ENCODE measurements at regions not wholly inside any gene's neighbourhood (a gene's known extent, or its start where the extent isn't known, plus 50 kb on each side); places are given as distances from the start of the nearest gene placed in this dataset.

DNA sequence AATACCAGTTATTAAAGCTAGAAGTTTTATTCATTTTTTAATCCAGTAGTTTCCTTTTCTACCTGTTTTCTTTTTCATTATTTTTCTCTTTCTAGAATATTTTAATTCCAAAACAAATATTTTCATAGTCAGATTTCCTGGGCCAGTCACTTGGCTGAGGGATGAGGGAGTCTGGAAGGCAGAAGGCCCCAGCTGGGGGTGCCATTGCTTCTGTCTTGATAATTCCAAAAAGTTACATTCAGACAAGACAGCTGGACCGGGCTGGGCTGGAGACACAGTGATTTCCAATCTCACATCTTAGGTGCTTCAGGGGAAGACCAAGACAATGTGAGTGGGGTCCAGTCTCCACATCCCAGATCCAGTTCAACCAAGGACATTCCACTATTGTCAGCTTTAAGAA is 263.5 kb downstream of the TMA16 start:
- no peak for DNase-seq (ENCODE audit: low read depth in 2 of 2, low spot score in 1 of 2)

DNA sequence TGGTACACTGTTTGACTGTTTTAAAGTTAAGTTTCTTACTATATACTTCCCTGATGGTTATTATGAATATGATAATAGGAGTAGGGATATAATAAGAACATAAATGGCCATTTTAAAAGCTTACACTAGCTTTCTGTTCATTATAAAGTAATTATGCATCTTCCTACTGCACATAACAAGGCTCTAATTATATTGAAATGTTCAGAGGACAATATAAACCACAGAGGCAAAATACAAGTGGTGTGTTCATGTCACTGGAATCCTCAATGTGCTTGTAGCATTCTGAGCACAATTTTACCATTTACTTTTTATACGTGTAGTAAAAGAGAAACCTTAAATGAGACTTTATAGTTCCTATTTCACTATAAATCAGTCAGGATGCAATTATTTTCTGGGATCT is 268.3 kb downstream of the TMA16 start:
- no peak for DNase-seq (ENCODE audit: low read depth in 2 of 2, low spot score in 1 of 2)

DNA sequence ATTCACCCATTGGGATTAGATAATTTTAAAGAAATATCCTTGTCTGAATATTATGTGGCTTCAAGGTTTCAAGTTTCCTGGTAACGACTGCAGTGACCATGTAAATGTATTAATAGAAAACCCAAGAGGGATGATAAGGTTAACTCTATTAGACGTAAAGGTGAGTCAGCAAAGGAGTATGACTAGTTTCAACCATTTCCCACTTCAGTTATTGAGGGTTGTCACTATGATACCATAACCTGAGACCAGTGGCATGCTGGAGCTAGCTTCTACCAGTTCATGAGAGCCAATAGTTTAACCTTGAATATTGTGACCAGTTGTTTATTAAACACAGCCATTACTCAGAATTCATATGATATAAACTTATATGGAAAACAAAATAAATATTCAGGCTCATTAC is 270.1 kb downstream of the TMA16 start:
- no peak for DNase-seq (ENCODE audit: low read depth in 2 of 2, low spot score in 1 of 2)

DNA sequence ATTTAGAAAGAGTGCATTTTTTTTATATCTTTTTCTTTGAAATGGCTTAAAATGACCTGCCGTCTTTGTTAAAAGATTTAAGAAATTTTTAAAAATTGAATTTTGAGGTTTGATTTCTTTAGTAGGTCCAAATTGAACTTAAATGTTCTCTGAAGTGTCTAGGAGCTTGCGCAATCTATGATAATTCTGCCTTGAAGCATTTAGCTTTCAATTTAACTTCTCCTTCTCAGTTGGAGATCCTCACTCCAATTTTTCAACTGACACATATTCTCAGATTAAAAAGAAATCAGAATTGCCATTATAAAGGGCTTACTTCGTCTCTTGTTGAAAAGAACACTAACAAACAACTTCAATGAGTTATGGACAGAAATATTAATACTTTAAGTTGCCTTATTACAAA is 273.5 kb downstream of the TMA16 start:
- no peak for DNase-seq (ENCODE audit: low read depth in 2 of 2, low spot score in 1 of 2)

DNA sequence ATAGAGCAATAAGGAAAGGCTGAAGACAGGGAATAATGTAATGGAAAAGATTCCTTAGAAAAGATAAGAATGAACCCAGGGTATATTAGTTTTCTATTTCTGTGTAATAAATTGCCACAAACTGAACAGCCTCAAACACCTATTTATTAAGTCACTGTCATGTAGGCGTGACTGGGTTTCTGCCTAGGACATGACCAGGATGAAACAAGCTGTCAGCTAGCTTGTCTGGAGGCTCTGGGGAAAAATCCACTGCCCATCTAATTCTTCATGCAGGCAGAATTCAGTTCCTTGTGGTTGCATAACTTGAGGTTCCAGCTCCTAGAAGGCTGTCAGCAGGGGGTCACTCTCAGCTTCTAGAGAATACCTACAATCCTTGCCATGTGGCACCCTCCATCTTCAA is 277.7 kb downstream of the TMA16 start:
- no peak for DNase-seq (ENCODE audit: low read depth in 2 of 2, low spot score in 1 of 2)

DNA sequence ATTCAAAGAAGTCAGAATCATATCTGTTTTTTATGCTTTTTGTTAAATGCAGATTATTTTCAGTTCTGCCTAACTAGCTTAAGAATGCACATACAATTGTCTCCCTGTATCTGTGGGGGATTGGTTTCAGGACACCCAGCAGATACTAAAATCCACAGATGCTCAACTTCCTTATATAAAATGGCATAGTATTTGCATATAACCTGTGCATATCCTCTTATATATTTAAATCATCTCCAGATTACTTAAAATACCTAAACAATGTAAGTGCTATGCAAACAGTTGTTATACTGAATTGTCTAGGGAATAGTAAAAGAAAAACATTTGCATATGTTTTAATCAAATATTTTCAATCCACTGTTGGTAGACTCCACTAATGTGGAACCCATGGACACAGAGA is 279.4 kb downstream of the TMA16 start:
- no peak for DNase-seq (ENCODE audit: low read depth in 2 of 2, low spot score in 1 of 2)

DNA sequence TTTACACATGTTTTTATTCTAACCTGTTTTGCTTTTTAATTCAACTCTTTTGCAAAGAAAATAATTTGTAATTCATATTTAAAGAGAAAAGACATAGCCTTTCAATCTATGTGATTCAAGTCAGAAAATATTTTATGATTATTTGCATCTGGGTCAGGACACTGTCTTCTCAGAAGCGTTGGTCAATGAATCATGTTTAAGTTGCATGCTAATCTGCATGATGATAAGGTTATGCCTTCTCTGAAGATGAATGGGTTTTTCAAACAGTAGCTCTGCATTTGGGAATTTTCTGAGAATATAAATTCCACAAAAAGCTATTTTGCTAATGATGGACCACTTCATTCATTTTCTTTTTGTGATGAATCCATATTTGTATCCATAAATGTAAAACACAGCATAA is 282.5 kb downstream of the TMA16 start:
- no peak for DNase-seq (ENCODE audit: low read depth in 2 of 2, low spot score in 1 of 2)

DNA sequence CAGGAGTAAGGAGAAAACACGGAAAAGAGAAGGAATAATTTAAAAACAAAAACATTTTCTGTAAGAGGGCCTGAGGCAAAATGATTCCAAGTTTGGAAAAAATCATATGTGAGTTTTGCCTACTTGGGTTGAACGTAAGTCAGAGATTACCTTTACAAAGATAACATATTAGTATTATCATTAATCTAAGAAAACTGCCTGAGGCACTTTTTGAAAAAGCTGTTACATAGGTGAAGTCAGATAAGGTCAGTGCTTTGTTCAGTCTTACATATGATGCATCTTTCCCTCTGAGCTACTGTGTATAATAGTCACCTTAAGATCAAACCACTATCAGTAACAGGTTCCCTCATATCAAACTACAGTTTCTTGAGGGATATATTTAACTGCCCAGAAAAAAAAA is 287.2 kb downstream of the TMA16 start:
- no peak for DNase-seq (ENCODE audit: low read depth in 2 of 2, low spot score in 1 of 2)

DNA sequence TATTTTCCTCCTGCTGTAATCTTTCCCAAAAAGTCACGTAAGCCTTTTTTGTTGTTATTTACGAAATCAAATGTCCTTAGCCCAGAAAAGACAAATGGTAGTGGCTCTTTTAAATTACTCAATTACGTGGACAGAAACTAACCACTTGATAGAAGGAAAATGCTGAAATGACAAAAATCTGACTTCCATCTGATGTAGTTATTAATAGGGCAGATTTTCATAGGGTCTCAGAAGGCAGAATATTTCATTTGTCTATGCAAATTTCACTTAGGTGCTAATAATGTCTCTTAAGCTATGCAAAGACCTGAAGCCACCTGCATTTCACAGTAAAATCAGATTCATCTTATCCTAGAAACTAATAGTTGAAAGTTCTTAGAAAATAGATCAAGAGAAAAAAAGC is 295.7 kb downstream of the TMA16 start:
- DNase-seq (ENCODE audit: low read depth in 2 of 2, low spot score in 1 of 2), result no peak

DNA sequence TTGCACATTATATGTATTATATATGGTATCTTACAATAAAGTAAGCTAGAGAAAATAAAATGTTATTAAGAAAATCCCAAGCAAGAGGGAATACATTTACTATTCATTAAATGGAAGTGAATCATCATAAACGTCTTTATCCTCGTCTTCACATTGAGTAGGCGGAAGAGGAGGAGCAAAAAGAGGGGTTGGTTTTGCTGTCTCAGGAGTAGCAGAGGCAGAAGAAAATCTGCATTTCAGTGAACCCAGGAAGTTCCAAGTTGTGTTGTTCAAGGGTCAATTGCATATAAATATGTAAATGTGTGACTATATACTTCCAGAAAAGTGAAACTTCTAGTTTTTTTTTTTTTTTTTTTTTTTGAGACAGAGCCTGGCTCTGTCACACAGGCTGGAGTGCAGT is 301.4 kb downstream of the TMA16 start:
- no peak for DNase-seq (ENCODE audit: low read depth in 2 of 2, low spot score in 1 of 2)

DNA sequence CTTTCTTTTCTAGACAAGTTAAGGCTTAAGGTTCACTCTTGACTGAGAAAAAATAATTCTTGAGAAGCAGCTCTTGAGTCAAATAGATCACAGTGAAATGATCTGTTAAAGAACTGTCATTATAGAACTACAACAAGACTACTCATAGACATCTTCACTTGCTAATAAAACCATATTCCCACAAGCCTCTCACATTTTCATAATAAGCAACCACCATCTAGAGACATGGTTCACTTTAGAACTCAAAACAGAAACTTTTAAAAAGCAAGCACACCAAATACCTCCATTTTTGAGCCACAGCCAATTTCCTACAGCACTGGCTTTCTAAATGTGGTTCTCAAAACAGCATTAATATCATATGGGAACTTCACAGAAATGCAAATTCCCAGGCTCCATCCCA is 309.5 kb downstream of the TMA16 start:
- DNase-seq (ENCODE audit: low read depth in 2 of 2, low spot score in 1 of 2), result no peak

DNA sequence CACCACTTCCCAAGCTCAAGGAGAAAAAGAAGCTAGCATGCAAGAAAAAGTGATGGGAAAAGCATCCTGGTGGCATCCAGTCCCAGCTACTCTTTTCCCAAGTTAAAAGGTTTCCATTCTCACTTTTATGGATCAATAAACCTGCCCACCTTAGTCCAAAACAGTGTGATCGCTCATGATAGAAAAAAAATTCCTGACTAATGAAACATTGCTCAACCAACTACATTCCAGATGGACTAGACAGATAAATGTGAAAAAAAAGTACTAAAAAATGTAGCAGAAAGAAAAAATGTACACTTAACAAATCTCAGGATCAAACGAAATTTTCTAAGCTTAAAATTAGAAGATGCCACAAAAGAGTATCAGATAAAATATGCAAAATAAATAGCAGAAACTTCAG is 312.2 kb downstream of the TMA16 start:
- no peak for DNase-seq (ENCODE audit: low read depth in 2 of 2, low spot score in 1 of 2)

DNA sequence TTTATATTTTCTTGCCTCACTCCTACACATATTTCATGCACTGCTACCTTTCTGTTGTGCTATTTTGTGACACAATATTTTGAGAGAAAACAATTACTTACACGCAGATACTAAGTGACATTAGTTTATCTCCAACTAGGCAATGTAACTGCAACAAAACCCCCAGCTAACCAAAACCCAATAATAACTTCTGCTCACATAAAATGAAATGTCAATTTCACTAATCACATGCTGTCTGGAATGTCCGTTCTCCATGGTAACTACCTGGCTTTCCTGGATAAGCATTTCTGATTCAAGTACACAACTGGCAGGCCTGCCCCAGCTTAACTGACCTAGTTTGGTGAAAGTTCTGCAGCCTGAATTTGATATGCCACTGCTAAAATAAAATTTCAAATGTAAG is 313.5 kb downstream of the TMA16 start:
- DNase-seq (ENCODE audit: low read depth in 2 of 2, low spot score in 1 of 2), result no peak

DNA sequence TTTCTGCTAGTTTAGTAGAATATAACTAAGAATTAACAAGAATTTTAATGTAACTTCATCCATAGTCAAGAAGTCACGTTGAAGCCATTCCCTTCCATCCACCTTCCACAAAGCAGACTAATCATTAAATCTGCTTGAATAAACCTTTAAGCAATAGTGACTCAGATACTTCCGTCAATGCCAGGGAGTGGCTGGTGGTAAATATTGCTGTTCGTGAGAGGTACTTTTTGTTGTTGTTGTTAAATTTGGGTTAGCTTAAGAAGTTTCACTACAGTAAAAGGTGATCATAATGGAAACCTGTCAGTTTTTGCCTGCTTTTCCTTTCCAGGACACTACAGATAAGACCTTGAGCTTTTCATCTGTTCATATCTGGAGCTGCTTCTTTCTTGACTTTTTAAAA is 316.3 kb downstream of the TMA16 start:
- no peak for DNase-seq (ENCODE audit: low read depth in 2 of 2, low spot score in 1 of 2)

DNA sequence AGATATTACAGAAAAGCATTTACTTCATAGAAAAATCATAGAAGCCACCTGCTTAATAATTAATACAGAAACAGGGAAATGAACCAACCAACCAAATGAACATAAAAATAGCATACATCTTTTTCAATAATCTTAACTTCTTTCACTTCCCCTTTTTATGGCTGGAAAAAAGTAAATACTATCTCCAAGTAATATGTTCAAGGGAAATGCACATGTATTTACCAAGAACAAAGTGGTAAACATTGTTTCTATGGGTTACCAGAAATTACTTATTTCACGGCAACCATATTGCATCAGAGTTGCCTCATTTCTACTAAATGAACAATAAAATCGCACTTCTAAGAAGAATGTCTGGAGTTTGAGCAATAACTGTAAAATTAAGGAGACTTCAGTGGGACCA is 321.3 kb downstream of the TMA16 start:
- no peak for DNase-seq (ENCODE audit: low read depth in 2 of 2, low spot score in 1 of 2)

DNA sequence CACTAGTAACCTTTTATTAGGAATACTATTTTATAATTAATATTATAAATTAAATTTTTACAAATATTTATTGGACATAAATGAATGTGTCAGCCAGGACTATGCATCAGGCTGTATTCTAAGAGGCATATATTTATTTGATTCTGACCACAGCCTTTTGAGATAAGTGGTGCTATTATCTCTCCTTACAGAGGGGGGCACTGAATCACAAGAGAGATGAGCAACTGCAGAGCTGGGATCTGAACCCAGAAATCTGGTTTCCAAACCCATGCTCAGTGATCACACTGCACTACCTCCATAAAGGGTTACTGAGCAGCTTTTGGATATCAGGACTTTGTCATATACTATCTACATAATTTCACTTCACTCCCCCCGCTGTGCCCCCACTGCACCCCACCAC is 322.0 kb downstream of the TMA16 start:
- no peak for DNase-seq (ENCODE audit: low read depth in 2 of 2, low spot score in 1 of 2)

DNA sequence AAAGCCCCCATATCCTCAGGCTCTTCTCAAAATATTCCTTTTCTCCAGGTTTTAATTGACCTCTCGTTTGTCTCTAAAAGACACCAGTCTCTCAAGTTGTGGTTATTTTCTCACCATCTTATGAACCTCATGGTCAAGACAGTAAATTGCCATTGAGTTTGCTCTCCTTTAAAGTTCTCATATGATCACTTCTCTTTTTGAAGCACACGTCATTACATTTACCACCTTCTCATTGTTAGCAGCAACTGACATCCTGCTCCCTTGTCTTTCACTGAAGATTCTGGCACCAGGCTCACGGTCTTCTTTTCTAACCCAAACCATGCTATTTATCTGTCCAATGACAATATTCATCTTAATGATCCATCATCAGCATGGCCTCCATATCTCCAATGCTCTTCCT is 324.2 kb downstream of the TMA16 start:
- no peak for DNase-seq (ENCODE audit: low read depth in 2 of 2, low spot score in 1 of 2)

DNA sequence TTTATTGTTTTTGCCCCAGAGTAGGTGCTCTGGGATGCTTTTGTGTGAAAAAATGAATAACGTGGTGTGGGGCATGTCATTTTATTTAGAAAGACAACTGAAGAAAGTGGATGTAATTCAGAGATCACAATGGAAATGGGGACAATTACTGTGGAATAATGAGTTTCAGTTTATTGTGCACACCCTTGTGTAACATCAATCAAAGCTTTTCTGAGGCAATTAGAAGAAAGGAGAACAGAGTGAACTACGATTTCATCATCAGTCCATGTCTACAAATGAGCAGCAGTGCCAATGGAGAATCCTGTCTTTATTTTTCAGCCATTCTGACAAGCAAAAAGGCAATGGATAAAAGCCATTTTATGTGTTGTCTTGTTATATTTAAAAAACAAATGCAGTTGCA is 339.2 kb downstream of the TMA16 start:
- DNase-seq (ENCODE audit: low read depth in 2 of 2, low spot score in 1 of 2), result no peak

DNA sequence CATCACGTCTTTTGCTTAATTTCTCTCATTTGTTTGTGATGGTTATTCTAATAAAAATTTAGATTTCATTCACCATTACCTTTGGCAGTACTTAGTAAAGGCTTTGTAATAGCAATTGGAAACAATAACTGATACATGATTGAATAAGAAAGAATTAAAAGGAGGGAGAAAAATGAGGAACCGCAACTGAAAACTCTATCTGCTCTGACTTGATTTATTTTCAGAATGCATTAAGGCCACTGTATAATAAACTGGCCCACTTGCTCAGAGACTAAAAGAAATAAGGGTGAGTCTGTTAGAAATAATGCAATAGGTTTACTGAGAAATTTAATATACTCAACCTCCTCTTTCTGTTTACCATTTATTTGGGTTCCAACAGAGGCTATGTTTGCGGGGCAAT is 351.5 kb downstream of the TMA16 start:
- DNase-seq (ENCODE audit: low read depth in 2 of 2, low spot score in 1 of 2), result no peak

DNA sequence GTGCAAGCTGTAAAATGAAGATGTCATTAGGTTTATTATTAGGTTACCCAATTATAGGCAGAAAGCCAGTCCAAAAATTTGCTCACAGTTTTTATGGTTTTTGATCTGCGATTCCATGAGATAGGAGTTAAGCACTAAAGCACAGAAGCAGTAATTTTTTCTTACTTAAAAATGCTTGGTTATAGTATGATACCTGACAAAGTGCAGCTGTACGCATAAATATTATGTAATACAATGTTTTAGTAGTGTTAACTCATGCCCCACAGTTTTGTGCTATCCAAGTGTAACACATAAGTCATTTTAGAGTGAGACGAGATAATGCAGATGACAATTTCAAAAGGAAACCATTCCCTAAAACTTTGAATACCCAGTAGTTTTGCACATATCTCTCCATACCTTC is 357.8 kb downstream of the TMA16 start:
- DNase-seq (ENCODE audit: low read depth in 2 of 2, low spot score in 1 of 2), result no peak

DNA sequence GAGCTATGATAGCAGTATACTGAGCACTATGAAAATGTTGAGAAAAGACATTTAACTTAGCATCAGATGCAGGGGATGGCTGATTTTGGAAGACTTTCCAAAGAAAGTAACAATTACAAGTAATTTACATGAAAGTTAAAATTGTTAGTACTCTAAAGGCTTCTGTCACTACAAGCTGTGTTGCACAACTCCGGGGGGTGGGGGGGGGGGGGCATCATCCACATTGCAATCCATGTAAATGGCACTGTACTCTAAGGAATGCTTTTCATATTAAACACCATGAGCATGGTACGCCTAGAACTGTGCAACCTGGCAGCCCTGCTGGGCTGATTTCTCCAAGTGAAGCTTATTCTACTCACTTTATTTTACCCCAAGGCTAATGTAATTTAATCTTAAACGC is 363.4 kb downstream of the TMA16 start:
- no peak for DNase-seq (ENCODE audit: low read depth in 2 of 2, low spot score in 1 of 2)

DNA sequence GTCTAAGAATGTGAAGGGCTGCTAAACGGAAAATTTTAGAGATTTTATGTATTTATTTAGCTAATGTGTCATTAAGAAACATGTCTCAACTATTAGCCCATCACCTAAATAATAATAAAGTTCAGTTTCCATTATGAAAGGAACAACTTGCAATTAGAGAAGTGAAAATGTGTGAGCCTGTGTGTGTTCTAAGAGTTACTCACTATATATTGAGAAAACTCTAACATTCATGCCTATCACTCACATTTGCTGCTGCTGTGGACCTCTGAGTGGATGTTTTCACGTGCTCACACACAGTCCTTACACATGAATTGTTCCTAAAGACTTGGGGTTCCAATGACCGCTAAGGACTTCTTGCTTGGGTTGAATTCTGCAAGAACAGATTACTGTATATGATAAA is 364.0 kb downstream of the TMA16 start:
- DNase-seq (ENCODE audit: low read depth in 2 of 2, low spot score in 1 of 2), result no peak

DNA sequence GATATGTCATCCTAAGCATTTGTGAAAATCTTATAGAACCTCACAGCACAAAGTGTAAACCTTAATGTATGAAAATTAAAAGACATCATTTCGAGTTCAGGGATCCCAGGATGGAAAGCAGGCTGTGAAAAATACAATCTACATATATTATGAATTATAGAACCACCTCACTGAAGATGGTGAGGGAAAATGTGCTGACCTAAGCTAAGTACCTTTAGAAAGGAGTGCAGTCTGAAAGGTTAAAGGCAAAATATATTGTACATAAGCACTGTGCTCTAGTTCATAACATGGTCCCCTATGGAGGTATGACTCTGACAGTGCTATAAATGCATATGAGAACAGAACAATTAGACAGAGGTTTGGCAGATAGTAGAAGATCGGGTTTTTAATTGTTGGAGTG is 368.6 kb downstream of the TMA16 start:
- no peak for DNase-seq (ENCODE audit: low read depth in 2 of 2, low spot score in 1 of 2)

DNA sequence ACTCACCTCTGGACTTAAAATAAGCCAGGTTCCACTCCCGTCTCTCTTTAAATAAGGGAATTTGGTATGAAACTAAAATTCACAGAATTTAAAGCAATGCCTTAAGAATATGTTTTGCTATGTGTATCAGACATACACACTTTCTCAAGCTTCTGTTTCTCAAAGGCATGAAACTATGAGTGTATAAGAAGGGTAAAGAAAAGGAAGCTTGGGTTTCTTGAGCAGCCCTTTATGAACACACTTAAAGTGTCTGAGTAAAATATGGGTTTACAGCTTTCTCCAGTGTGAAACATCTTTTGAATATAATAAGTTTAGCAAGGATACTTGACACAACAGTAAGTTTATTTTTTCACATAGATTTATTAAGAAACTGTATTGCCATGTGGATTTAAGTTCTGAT is 370.5 kb downstream of the TMA16 start:
- DNase-seq (ENCODE audit: low read depth in 2 of 2, low spot score in 1 of 2), result no peak
